ENCODE measurements at regions not wholly inside any gene's neighbourhood (a gene's known extent, or its start where the extent isn't known, plus 50 kb on each side); places are given as distances from the start of the nearest gene placed in this dataset.

- no peak for DNase-seq
Measured at GRCh38 chr7:25316366-25316765, 88.1 kb upstream of the NPVF start.

GRCh38 chr7:25318047-25318446 lies 89.8 kb upstream of the NPVF start:
- no peak for DNase-seq

DNA sequence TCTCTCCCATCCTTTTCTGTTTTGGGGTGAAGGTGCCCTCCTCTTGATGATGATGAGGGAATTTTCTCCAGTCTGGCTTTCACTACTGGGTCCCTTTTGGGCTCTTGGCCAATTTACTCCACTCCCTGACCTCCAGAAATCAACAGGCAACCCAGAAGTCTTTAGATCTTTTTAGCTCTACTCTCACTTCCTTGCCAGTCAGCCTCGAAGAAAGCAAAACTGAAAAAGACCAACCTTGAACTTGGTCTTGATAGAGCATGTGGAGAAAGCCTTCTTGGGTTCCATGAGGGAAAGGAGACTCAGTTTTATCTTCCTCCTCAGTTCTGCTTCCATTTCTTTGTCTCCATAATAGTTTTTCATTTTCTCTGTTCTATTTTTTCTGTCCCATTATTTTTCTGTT lies 91.4 kb upstream of the NPVF start:
- DNase-seq: no peak

GRCh38 chr7:25320791-25321190 lies 92.5 kb upstream of the NPVF start:
- no peak for DNase-seq

GRCh38 chr7:25321424-25321823 lies 93.1 kb upstream of the NPVF start:
- no peak for DNase-seq

DNA sequence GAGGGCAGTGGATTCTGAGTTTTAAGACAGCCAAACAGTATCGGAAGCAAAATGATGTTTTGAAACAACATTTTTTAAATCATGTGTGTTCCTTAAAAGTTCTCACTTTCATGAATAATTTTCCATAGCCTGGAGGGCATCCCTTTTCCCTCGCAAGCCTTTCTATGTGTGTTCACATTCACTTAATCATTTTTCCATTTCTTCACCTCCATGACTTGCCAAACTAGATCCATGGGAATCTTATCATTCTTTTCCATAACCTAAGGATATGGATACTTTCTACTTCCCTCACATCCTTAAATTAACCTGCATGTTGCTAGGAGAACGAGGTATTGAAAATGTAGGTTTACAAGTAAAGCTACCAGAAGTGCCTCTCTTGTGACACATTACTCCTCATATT lies 94.2 kb upstream of the NPVF start:
- no peak for DNase-seq

DNA sequence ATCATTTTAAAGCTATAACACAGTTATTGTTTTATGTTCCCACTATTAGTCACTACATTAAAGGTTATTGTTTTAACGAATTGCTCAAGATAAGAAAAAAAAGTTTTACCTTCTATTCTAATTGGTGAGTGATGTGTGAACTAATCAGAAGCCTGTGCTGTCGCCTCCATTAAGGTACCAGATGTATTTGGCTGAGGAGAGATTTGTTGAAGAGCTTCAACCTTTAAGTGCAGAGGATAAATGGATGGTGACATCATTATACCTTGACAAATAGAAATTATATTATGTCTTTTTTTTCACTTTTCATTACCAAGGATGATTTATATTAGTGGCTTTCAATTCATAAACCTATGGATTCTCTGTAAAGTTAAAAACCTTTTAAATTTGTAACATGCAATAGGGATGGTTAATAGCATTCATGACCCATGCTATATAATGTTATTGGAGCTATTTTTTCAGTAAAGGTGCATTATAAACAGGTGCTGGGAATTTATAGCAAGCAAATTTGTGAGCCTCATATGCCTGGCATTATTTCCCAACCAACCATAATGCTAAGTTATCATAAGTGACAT lies 97.0 kb upstream of the NPVF start:
- DNase-seq: no peak

- DNase-seq: no peak
Measured at GRCh38 chr7:25326501-25327156, 98.3 kb upstream of the NPVF start.

DNA sequence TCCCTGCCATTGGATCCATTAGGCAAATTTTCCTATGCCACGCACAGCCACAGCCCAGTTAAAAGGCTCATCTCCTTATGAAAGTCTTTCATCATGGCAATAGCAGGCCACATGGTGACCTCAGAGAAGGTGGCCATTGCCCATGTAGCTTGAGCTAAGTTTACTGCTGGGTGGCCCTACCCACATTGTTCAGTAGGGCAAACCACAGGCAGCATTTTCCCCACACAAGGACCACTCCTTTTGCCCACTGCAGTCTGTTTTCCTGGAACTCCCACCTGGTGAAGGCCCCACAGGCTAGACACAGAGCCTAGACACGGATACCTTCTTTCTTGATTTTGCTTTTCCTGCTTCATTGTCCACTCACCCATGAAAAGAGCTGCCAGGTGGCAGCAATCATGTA lies 101.5 kb upstream of the NPVF start:
- no peak for DNase-seq

DNA sequence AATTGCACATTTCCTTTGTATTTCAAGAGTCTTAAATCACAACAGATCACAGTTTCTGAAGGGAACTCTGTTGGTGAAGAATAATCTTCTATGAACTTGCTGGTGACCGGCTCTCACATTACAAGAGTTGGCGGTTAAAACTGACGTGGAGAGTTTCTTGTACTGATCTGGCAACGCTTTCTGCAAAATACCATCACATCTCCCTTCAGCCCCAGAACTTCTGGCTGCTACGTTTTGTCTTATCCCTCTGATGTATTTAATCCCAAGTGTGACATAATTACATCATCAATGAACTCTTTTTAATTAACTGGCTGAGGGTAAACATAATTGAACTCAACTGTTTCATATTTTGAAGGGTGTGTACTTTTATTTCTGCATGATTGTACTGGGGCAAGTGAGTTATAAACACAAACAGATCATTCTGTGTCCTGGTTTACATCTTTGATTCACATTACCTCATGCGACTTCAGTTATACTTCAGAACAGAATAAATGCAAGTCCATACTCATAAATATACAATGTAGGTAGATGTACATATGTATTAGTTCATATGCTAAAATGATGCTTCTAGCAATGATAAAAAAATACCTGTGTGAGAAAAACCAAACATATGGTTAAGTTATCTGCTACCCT lies 105.1 kb upstream of the NPVF start:
- no peak for DNase-seq

DNA sequence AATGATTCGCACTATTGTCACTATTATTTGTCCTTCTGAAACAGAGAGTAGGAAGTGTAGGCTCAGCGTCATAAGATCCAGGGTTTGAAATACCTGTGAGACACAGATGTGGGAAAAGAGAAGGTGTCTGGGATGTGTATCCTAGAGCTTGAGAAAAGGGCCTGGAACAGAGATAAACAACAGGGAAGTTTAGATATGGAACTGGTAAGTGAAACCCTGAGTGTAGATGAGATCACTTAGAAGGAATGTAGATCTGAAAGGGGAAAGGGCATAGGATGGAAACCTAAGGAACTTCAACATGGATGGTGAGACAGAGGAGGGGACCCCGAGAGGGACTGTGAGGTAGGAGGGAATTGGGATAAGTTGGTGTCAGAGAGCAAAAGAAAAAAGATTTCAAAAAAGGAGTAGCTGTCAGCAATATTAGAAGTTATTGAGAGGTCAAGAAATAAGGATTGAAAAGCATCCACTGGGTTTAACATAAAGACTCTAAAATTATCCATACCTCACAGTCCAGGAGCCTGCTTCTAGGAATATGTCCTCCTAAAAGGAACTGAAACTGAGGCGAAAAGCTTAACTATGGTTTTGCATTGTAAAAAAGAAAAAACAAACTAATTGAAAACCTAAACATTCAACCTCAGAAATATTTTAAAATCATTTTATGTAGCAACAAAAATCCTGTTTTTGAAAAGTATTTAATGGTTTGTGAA lies 119.2 kb upstream of the NPVF start:
- DNase-seq: no peak

- no peak for DNase-seq
Measured at GRCh38 chr7:25348104-25348503, 119.8 kb upstream of the NPVF start.

DNA sequence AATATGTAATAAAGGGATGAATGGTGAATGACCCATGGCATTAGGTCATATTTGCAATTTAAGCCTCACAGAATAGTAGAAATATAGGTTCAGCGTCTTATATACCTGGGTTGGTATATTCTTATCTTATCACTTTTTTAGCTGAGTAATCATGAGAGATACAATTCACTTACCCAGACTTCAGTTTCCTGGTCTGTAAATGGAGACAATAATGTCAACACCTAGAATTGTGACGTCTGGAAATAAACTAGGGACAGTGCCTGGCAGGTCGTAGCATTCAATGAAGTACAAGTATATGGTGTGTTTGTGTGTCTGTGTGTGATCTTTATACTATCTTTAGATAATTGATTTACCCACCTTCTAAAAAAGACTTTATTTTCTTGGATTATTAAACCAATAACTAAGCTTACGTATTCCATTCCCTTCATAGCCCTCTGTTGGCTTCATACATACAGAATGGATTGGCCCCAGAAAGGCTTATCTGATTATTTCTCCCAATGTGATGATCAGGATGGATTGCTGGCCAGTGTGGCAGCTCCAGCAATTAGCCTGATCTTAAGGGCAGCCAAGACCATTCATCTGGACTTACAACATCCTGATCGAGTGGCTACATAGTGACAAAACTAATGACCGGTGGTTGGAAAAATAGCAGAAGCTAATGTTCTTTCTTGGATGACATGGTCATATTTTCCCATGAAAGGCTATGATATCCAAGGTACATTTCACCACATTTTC lies 121.2 kb upstream of the NPVF start:
- DNase-seq: no peak

- DNase-seq: no peak
Measured at GRCh38 chr7:25350041-25350440, 121.8 kb upstream of the NPVF start.

DNA sequence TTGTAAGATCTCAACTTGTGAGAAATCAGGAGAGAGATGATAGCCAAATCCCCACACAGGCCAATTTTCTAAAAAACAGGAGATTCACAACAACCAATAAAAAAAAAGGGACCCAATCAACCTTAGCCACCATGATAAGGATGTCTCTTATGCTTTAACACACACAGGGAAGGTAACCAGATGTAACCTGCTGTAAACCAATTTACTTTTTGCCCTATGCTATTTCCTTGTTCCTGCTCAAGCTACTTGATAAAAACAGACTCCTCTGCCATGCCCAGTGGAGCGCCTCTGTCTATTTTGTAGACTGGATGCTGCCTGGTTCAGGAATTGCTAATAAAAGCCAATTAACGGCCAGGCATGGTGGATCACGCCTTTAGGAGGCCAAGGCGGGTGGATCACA lies 123.5 kb upstream of the NPVF start:
- no peak for DNase-seq

GRCh38 chr7:25353196-25353595 lies 124.9 kb upstream of the NPVF start:
- no peak for DNase-seq

GRCh38 chr7:25353732-25354131 lies 125.4 kb upstream of the NPVF start:
- no peak for DNase-seq

GRCh38 chr7:25356534-25357151 lies 128.4 kb upstream of the NPVF start:
- no peak for DNase-seq

DNA sequence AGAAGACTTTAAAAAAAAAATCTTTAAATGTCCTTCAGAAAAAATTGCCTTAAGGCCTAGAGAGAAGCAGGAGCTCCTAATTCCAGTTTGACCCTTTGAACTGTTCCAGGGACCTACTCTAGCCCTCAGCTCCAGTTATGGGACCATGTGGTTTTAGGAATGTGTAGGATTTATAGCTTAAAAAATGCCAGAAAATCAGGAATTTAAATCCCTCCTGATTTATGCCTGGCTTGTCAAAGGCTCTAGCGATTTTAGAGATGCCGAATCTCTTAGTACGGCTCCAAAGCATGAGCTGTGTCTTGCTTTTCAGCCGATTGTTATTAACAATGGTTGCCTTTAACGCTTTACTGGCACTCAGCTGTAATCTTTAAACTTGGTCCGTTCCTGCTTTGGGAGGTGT lies 130.6 kb upstream of the NPVF start:
- DNase-seq: no peak

GRCh38 chr7:25359471-25360059 lies 131.3 kb upstream of the NPVF start:
- no peak for DNase-seq

GRCh38 chr7:25360451-25360850 lies 132.2 kb upstream of the NPVF start:
- no peak for DNase-seq

DNA sequence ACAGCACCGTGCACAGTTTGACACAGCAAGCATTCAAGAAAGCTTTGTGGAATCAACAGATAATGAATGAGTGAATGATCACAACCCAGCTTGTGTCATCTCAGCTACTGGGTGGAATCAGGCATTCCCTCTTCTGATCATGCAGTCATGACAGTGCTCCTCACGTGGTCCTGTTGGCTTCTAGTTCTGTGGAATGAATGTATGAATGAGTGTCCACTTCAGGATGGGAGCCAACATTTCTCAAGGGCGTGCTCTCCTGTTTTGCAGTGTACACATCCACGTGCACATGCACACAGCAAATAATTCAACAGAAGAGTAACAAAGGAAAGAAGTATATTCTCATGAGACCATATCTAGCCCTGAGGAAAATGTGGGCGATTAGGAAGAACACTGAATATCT lies 133.1 kb upstream of the NPVF start:
- DNase-seq: no peak

DNA sequence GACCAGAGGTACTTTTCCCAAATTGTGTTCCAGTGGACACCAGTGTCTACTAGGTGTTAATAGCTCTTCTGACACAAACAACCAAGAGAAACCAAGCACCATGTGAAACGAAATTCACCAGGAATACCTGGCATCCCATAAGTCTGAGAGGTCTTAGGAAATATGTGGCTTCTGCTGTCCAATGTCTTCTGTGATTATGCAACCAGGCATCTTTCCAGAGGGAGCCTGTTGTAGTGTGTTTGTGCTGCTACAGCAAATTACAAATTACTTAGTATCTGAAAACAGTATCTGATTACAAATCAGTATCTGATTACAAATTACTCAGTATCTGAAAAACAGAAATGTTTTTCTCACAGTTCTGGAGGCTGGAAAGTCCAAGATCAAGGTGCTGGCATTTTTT lies 133.6 kb upstream of the NPVF start:
- DNase-seq: no peak
